ENCODE measurements at regions not wholly inside any gene's neighbourhood (a gene's known extent, or its start where the extent isn't known, plus 50 kb on each side); places are given as distances from the start of the nearest gene placed in this dataset.

GRCh38 chr6:143601504-143601903, 76.3 kb upstream of the PHACTR2 start:
- TF ChIP-seq, protein P1, sequence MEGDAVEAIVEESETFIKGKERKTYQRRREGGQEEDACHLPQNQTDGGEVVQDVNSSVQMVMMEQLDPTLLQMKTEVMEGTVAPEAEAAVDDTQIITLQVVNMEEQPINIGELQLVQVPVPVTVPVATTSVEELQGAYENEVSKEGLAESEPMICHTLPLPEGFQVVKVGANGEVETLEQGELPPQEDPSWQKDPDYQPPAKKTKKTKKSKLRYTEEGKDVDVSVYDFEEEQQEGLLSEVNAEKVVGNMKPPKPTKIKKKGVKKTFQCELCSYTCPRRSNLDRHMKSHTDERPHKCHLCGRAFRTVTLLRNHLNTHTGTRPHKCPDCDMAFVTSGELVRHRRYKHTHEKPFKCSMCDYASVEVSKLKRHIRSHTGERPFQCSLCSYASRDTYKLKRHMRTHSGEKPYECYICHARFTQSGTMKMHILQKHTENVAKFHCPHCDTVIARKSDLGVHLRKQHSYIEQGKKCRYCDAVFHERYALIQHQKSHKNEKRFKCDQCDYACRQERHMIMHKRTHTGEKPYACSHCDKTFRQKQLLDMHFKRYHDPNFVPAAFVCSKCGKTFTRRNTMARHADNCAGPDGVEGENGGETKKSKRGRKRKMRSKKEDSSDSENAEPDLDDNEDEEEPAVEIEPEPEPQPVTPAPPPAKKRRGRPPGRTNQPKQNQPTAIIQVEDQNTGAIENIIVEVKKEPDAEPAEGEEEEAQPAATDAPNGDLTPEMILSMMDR (IDR thresholded peaks at IDR 0.05 in 8 of 11, conservative IDR thresholded peaks at IDR 0.05 in 3 of 11), result no peak
- TF ChIP-seq POLR2A (IDR thresholded peaks at IDR 0.05), result no peak
- no peak for TF ChIP-seq POLR2AphosphoS5 (IDR thresholded peaks at IDR 0.05)
